ENCODE measurements at regions not wholly inside any gene's neighbourhood (a gene's known extent, or its start where the extent isn't known, plus 50 kb on each side); places are given as distances from the start of the nearest gene placed in this dataset.

GRCh38 chrX:89034679-89035078 lies 287.7 kb downstream of the CPXCR1 start:
- TF ChIP-seq EZH2phosphoT487 (IDR thresholded peaks at IDR 0.05; ENCODE audit: insufficient read depth, low read depth) (no peak), EZH2 (IDR thresholded peaks at IDR 0.05; ENCODE audit: insufficient read depth, poor library complexity, severe bottlenecking) (no peak)

Data from GM23248 (cell line).